GM19463 (cell line): ENCODE measurements at regions not wholly inside any gene's neighbourhood (a gene's known extent, or its start where the extent isn't known, plus 50 kb on each side); places are given as distances from the start of the nearest gene placed in this dataset.

Source experiments
- ATAC-seq: cut with Tn5 transposase; IDR thresholded peaks from one replicate; pipeline ENCODE4 v1.9.1; 2021; ENCODE audit warnings: mild to moderate bottlenecking, moderate library complexity; ENCODE audit not compliant: unreplicated experiment

GRCh38 chr2:6054161-6054671, 362.0 kb downstream of the SOX11 start:
- no peak for ATAC-seq

GRCh38 chr2:6060992-6061663, 368.9 kb downstream of the SOX11 start:
- ATAC-seq, result no peak

- no peak for ATAC-seq
Observed at GRCh38 chr2:6064757-6065156, 372.6 kb downstream of the SOX11 start.

- ATAC-seq, result no peak
Observed at GRCh38 chr2:6065703-6066102, 373.5 kb downstream of the SOX11 start.

GRCh38 chr2:6067089-6067488, 374.9 kb downstream of the SOX11 start:
- ATAC-seq, result no peak

- ATAC-seq, result no peak
Observed at GRCh38 chr2:6067806-6068205, 375.6 kb downstream of the SOX11 start.

GRCh38 chr2:6068429-6068828, 376.2 kb downstream of the SOX11 start:
- ATAC-seq, result no peak

- no peak for ATAC-seq
Observed at GRCh38 chr2:6069381-6069780, 377.2 kb downstream of the SOX11 start.

GRCh38 chr2:6071519-6071918, 379.3 kb downstream of the SOX11 start:
- ATAC-seq, result no peak

GRCh38 chr2:6072276-6072675, 380.1 kb downstream of the SOX11 start:
- no peak for ATAC-seq

- no peak for ATAC-seq
Observed at GRCh38 chr2:6072768-6073167, 380.6 kb downstream of the SOX11 start.

GRCh38 chr2:6073191-6074088, 381.3 kb downstream of the SOX11 start:
- no peak for ATAC-seq

- ATAC-seq, result no peak
Observed at GRCh38 chr2:6074089-6074643, 382.0 kb downstream of the SOX11 start.

GRCh38 chr2:6077585-6077984, 385.4 kb downstream of the SOX11 start:
- no peak for ATAC-seq

- ATAC-seq, result no peak
Observed at GRCh38 chr2:6078414-6078813, 386.2 kb downstream of the SOX11 start.

- ATAC-seq, result no peak
Observed at GRCh38 chr2:6079405-6079804, 387.2 kb downstream of the SOX11 start.

GRCh38 chr2:6080932-6081753, 389.0 kb downstream of the SOX11 start:
- ATAC-seq, result no peak

- ATAC-seq, result no peak
Observed at GRCh38 chr2:6081955-6082624, 389.9 kb downstream of the SOX11 start.

GRCh38 chr2:6082625-6083018, 390.4 kb downstream of the SOX11 start:
- no peak for ATAC-seq

GRCh38 chr2:6083136-6083535, 391.0 kb downstream of the SOX11 start:
- no peak for ATAC-seq
